HG03196 (cell line): ENCODE measurements at regions not wholly inside any gene's neighbourhood (a gene's known extent, or its start where the extent isn't known, plus 50 kb on each side); places are given as distances from the start of the nearest gene placed in this dataset.
"Not testable (repeated sequence)": the region's sequence is repeated elsewhere in the genome, so short reads cannot be mapped to it uniquely, and the experiment has no call there.

Experiments used
- ATAC-seq: cut with Tn5 transposase; IDR thresholded peaks from one replicate; pipeline ENCODE4 v1.9.1; 2021; ENCODE audit not compliant: unreplicated experiment

DNA sequence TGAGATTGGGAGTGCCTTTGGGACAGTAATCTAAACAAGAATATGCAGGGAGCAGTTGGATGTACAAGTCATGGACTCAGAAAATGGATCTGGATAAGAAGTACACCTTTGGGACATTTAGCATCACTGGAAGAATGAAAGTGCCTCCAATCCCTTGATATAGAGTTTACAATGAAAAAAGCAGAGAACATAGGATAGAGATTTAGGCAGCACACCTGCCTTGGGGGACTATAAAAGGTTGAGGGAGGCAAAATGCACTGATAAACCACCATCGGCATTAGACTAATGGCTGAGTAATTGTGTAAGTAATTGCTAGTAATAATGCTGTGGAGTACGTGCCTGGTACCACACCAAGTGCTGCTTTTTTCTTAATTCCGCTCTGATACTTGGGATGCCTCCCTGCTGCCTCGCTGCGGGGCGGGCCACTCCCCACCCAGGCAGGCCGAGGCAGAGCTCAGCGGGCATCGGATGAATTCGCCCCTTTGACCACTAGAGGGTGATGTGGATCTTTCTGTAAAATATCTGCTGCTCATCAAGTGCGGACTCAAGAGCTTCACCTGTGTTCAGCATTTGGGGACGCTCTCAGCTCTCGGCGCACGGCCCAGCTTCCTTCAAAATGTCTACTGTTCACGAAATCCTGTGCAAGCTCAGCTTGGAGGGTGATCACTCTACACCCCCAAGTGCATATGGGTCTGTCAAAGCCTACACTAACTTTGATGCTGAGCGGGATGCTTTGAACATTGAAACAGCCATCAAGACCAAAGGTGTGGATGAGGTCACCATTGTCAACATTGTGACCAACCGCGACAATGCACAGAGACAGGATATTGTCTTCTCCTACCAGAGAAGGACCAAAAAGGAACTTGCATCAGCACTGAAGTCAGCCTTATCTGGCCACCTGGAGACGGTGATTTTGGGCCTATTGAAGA, 99.9 kb downstream of the ANKRD18B start:
- ATAC-seq = peak; percentile 74

- ATAC-seq = not testable (repeated sequence)
These were observed 104.3 kb downstream of the ANKRD18B start for GRCh38 chr9:33628318-33628717.

- no peak for ATAC-seq
These were observed 104.9 kb downstream of the ANKRD18B start for GRCh38 chr9:33628865-33629410.

DNA sequence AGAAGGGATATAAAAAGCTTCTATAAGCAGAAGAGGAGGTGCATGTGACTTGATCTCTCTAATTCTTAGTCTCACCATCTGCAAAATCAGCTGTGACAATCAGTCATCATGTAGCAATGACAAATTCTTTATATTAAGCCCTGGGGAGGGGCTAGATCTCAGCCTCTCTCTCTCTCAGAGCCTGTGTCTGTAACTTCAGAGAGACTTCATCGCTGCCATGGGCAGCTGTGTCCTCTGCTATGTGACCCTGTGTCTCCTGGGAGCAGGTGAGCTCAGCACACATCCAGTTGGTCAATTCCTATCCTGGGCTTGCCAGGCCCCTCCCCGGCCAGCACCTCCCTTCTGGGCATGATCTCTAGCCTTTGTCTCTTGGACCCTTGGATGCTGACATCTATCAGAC, 109.6 kb downstream of the ANKRD18B start:
- no peak for ATAC-seq

GRCh38 chr9:33637881-33638280, 113.8 kb downstream of the ANKRD18B start:
- no peak for ATAC-seq

DNA sequence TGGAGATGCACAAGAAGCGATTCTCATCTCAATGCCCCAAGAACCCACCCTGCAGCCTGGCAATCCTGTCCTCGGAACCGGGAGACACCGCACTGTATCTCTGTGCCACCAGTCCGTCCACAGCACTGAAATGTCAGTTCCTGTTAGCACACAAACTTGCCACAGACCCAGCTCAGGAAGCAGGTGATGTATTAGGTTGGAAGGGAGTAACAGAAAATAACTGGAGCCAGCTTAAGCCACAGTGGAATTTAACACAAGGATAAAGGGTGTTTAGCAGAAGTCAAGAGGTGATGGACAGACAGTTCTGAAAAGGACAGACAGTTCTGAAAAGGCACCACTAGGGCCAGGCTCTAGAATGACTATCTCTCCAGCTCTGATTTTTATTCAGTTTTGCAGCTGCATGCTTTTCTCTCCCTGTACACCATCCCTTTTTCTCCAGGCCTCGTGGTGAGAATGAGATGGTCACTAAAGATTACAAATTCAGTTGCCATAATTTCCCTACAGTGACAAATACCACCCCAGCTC, 114.4 kb downstream of the ANKRD18B start:
- ATAC-seq = no peak

DNA sequence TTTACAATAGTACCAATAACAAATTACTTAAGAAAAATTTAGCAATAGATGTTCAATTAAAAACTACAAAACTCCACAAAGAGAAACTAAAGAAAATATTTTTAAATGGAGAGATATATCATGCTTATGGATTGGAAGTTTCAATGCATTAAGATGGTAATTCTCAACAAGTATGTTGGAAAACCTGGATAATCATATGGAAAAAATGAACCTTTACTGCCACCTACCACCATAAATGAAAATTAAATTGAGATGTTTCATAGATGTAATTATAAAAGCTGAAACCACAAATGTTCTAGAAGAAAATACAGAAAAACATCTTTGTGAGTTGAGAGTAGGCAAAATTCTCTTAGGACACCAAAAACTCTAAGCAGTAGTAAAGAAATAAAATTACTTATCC, 121.7 kb downstream of the ANKRD18B start:
- ATAC-seq = no peak

DNA sequence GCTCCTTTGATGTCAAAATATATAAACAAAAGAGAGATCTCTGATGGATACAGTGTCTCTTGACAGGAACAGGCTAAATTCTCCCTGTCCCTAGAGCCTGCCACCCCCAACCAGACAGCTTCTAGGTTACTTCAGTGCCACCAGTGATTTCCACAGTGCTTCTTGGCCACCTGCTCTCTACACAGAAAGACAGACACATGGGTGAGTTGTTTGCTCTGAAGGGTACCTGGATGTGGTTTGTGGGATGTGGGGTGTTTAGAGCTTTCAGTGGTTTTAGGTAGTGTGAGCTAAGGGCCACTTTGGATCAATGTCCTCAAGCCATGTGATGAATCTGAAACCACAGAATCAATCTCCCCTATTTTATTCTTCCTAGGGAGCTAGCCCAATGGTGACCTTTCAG, 125.4 kb downstream of the ANKRD18B start:
- ATAC-seq = no peak

- ATAC-seq = no peak
These were observed 127.1 kb downstream of the ANKRD18B start for GRCh38 chr9:33651125-33651524.

DNA sequence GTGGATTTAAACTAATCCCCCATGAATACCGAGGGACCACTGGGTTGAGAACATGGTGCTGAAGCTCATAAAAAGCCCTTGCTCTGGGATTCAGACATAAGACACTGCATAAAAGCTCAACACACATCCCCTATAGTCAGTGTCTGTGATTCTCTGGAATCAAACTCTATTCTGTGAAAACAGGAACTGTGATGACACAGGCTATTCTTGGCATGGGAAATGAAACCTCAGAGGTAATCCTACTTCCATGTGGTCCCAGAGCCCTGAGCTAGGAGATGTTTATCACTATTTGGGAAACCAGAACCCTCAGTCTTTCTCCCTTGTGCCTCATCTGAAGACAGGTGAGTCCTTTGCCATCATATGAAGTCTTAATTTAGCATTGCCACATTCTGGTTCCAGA, 135.4 kb upstream of the PRSS3 start:
- no peak for ATAC-seq

DNA sequence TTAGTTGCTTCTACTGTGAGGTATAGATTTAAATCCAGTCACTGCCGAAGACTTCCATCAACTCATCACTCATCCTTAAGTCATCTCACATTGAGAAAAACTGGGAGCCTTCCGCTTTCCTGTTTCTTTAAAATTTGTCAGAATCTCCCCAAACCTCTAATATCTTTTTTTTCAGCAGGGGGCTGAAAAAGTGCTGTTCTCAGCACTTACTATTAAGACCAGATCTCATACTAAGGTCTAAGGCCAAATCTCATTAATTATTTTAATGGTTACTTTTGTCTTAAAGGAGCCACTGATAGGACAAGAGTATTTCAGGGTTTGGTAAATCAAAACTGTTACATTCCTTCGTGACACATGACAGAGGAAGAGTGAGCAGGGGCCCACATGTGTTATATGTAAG, 134.6 kb upstream of the PRSS3 start:
- no peak for ATAC-seq

- ATAC-seq = no peak
These were observed 134.2 kb upstream of the PRSS3 start for GRCh38 chr9:33661176-33661575.

DNA sequence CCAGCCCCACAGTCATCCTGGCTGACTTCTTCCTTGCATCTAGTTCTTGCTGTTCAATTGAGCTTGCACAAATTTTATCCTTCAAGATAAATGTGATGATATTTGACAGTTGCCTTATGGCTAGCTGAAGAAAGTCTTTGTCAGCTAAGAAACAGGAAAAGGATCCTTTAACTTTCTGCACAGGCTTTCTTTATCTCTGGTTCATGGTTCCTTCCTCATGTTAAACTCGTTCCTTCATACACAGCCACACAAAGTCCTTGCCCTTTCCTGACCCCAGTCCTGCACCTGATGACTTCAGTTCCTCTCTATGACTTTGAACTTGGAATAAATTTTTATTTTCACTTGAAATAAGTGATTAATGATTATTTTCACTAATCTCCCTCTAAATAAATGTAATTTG, 132.5 kb upstream of the PRSS3 start:
- ATAC-seq = no peak

GRCh38 chr9:33676194-33676745, 119.1 kb upstream of the PRSS3 start:
- not testable (repeated sequence) for ATAC-seq

DNA sequence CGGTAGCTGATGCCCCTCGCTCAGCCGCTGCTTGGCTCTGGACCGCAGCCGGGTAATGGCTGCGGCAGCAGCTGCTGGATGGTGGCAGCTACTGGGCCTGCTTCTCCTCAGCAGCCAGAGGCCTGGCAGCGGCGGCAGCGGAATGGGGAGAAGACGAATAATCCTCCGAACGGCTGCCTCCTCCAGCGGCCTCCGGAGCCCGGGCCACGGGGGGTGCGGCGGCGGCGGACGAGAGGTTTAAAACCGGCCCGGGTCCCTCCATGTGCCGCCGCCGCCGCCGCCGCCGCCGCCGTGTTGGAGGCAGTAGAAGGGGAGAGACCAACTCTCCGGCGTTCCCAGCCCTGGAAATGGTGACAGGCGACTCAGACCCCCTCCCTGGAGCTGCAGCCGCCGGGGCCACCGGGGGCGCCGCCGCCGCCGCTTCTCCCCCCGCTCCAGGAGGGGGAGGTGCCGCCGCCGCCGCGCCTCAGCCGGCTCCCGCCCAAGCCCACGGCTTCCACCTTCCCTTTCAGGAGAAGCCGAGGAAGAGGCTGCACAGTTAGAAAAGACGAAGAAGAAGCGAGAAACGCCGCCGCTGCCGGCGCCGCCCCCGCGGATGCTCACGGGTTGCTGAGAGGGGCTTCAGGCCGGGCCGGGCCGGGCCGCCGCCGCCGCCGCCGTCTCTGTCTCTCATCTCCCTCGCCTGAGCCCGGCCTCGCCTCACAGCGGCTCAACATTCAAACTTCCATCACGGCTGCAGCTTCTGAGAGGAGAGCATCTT, 118.4 kb upstream of the PRSS3 start:
- no peak for ATAC-seq

DNA sequence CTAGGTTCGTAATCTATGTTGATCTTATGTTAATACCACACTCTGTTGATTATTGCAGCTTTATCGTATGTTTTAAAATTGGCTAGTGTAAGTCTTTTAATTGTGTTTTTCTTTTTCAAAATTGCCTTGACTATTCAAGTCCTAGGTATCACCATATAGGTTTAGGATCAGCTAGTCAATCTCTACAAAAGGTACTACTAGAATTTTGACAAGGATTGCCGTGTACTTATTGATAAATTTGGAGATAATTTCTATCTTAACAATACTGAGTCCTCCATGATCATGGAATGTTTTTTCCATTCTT, 117.9 kb upstream of the PRSS3 start:
- no peak for ATAC-seq

DNA sequence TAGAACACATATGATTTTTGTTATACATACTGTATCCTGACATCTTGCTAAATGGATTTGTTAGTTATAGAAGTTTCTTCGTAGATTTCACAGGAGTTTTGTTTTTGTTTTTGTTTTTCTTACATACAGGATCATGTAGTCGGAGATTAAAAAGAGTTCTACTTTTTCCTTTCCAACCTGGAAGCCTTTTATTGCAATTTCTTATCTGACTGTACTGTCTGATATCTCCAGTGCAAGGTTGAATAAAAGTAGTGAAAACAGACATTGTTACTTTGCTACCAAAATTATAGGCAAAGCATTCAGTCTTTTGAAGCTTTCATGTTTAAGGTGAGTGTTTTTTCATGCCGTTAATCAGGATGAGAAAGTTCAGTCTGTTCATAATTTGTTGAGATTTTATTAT, 117.4 kb upstream of the PRSS3 start:
- no peak for ATAC-seq

GRCh38 chr9:33682551-33682950, 112.8 kb upstream of the PRSS3 start:
- no peak for ATAC-seq

- ATAC-seq = no peak
These were observed 110.5 kb upstream of the PRSS3 start for GRCh38 chr9:33684831-33685230.

- no peak for ATAC-seq
These were observed 108.4 kb upstream of the PRSS3 start for GRCh38 chr9:33686942-33687341.

DNA sequence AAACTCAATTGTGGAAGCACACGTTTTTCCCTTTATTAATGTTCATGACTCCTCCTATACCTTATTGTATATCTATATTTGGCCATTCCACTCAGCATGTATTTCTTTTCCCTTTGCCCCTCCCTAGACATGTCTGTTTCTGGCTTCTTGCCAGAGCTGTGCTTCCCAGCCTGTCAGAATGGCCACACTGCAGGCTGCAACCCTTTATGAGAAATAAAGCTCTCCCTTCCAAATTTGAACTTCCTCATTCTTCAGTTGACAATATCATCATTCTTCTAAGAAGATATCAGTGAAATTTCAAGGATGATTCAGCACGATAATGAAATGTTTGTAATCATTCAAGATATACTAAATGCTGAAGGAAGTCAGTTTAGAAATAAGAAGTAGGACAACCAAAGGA, 107.6 kb upstream of the PRSS3 start:
- ATAC-seq = no peak
